8988T (cell line): ENCODE measurements at regions not wholly inside any gene's neighbourhood (a gene's known extent, or its start where the extent isn't known, plus 50 kb on each side); places are given as distances from the start of the nearest gene placed in this dataset.
"Not testable (repeated sequence)": the region's sequence is repeated elsewhere in the genome, so short reads cannot be mapped to it uniquely, and the experiment has no call there.

Source experiments
- DNase-seq: peaks from one replicate; pipeline ENCODE4 v3.0.0; 2011

GRCh38 chrX:13474164-13474516, 95.3 kb upstream of the EGFL6 start:
- no peak for DNase-seq

- no peak for DNase-seq
These were observed 95.8 kb upstream of the EGFL6 start for GRCh38 chrX:13473442-13474163.

DNA sequence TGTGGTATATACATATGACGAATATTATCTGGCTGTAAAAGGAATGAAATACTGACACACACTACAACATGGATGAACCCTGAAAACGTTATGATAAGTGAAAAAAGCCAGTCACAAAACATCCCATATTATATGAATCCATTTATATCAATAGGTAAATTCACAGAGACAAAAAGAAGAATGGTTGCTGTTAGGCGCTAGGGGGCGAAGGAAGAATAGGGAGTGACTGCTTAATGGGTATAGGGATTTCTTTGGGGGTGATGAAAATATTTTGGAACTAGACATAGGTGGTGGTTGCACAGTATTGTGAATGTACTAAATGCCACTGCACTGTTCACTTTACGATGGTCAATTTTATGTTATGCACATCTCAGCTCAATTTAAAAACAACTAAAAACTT, 96.4 kb upstream of the EGFL6 start:
- DNase-seq, result no peak

GRCh38 chrX:13471269-13471668, 98.1 kb upstream of the EGFL6 start:
- no peak for DNase-seq

GRCh38 chrX:13470685-13470977, 98.8 kb upstream of the EGFL6 start:
- DNase-seq, result no peak

- DNase-seq, result no peak
These were observed 99.3 kb upstream of the EGFL6 start for GRCh38 chrX:13469963-13470684.

- DNase-seq, result no peak
These were observed 101.3 kb upstream of the EGFL6 start for GRCh38 chrX:13468096-13468495.

GRCh38 chrX:13467243-13467642, 102.2 kb upstream of the EGFL6 start:
- no peak for DNase-seq

- no peak for DNase-seq
These were observed 104.7 kb upstream of the EGFL6 start for GRCh38 chrX:13464599-13465275.

DNA sequence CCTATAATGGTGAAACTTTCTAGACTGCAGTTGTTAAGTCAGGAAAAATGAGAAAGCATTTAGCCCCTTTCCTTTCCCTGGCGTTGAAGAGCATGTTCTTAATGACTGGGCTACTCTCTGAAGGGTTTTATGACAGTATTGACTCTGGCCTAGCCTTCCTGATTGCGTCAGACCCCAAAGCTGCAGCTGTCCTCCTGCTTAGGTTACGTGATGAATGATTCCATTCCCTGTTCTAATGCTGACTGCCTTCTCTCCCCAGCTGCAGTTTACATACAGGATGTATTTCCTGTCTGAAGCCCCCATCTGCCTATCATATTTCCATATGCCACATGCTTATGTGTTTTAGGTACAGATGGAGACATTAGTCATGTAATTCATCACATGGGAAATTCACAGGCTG, 105.8 kb upstream of the EGFL6 start:
- DNase-seq, result no peak

DNA sequence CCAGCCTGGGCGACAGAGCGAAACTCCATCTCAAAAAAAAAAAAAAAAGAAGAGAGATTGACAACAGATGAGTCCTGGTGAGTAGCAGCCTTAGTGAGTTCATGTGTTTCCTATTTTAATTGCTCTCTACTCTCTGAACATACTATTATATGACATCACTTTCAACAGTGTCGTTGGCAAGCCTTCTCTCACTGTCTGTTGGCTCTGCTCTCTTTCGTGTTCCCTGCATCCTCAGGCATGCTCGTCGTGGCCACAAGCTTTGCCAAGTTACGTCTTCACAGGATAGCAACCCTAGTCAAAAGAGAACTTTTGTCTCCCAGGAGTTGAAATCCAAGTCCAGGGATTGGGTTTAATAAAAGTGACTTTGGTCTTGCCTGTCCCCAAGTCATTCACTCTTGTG, 117.1 kb upstream of the EGFL6 start:
- no peak for DNase-seq

DNA sequence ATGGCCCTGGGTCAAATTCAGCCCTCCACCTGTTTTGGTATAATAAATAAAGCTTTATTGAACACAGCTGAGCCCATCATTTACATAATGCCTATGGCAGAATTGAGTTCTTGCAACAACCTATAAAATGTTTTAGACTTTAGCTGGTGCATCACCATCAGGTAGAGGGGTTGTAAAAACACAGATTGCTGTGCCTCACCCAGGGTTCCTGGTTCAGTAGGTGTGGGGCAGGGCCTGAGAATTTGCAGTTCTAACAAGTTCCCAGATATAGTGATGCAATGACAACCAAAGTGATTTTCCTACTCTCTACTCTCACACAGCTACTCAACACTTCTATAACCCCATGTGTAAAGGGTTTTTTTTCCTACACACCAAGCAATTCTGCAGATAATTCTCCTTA, 120.0 kb upstream of the EGFL6 start:
- DNase-seq, result no peak

DNA sequence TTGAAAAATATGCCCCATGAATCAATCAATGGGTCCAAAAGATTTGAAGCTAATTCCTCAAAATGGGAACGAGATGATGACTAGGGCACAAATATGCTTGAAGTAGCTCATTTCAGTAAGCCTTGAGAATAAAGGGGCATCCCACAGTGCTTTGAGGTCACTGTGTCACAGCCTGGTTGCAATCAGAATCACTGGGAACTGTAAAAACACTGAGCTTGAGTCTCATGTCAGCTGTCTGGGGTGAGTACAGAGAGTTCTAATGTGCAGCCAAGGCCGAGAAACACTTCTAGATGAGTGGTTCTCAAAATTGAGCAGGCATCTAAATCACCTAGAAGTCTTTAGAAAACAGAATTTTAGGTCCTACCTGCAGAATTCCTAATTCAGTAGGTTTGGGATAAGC, 120.5 kb upstream of the EGFL6 start:
- DNase-seq, result no peak

DNA sequence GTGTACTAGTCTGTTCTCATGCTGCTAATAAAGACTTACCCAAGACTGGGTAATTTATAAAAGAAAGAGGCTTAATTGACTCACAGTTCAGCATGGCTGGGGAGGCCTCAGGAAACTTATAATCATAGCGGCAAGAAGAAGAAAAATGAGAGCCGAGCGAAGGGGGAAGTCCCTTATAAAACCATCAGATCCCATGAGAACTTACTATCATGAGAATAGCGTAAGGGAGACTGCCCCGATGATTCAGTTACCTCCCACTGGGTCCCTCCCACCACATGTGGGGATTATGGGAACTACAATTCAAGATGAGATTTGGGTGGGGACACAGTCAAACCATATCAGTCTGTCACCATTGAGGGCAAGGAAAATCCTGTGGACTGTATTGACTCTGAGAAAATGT, 121.8 kb upstream of the ATXN3L start:
- DNase-seq, result not testable (repeated sequence)

DNA sequence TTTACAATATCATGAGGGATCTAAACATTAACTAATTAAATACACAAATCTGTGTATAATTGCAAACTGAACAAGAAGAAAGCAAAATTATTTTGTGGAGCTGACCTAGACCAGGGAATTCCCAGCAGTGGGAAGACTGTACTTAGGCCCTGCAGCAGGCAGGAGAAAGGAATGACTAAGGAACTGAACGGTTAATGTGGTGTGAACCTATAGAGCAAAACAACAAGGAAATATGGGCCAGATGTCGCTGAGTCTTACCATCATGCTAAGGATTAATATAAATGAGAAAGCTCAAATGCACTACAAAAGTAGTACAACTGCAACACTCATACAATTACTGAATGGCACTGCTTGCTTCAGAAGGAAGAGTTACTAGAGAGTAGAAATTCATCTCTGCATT, 120.3 kb upstream of the ATXN3L start:
- no peak for DNase-seq

GRCh38 chrX:13433298-13433605, 113.4 kb upstream of the ATXN3L start:
- DNase-seq, result no peak

GRCh38 chrX:13432414-13433297, 112.8 kb upstream of the ATXN3L start:
- DNase-seq, result no peak

- no peak for DNase-seq
These were observed 110.4 kb upstream of the ATXN3L start for GRCh38 chrX:13430136-13430827.

GRCh38 chrX:13428053-13428786, 108.4 kb upstream of the ATXN3L start:
- no peak for DNase-seq

GRCh38 chrX:13427441-13428052, 107.7 kb upstream of the ATXN3L start:
- no peak for DNase-seq

DNA sequence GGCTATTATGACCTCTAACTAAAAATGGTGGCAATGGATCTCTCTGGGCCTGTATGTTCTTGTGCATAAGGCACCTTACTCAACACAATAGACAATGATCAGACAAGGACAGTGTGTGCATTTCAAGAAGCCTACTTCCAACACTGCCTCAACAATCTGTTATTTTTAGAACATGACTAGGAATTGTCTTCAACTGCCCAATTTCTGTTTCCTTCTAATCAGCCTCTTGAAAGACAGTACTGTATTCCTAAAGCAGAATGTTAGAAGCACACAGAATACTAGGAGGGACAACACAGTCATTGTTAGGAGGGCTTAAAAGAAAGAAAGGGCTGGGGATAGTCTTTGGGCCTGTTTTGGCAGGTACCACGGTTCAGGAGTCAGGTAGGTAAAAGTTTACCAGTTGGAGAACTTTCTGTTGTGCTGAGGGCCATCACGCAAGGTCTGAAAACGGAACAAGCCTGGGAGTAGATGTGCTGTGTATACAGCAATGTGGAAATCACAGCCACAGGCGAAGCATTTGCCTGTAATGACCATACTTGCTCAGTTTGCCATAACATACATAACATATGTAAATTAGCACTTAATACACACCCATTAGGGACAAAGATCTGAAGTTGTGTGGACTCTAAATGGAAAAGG, 100.8 kb upstream of the ATXN3L start:
- DNase-seq, result no peak
